ENCODE measurements at regions not wholly inside any gene's neighbourhood (a gene's known extent, or its start where the extent isn't known, plus 50 kb on each side); places are given as distances from the start of the nearest gene placed in this dataset.

DNA sequence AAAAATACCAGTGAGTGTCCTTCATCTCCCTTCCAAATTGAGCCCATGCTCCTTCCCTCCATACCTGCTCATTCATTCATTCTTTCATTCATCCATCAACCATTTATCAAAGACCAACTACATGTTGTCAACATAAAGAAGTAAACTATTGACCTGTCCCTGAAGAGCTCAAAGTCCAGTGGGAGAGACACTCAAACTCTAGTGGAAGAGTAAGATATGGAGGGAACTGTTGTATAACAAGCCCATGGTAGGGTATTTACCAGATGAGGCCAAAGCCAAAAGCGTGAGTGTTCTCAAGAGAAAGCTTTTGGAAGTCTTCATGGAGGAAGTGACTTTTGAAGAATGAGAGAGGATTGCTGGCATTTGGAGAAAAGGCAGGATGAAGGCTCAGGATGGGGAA is 163.4 kb upstream of the SPACA1 start:
- TF ChIP-seq, protein P1, sequence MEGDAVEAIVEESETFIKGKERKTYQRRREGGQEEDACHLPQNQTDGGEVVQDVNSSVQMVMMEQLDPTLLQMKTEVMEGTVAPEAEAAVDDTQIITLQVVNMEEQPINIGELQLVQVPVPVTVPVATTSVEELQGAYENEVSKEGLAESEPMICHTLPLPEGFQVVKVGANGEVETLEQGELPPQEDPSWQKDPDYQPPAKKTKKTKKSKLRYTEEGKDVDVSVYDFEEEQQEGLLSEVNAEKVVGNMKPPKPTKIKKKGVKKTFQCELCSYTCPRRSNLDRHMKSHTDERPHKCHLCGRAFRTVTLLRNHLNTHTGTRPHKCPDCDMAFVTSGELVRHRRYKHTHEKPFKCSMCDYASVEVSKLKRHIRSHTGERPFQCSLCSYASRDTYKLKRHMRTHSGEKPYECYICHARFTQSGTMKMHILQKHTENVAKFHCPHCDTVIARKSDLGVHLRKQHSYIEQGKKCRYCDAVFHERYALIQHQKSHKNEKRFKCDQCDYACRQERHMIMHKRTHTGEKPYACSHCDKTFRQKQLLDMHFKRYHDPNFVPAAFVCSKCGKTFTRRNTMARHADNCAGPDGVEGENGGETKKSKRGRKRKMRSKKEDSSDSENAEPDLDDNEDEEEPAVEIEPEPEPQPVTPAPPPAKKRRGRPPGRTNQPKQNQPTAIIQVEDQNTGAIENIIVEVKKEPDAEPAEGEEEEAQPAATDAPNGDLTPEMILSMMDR (IDR thresholded peaks at IDR 0.05): no peak
- TF ChIP-seq POLR2A (IDR thresholded peaks at IDR 0.05) (no peak), POLR2AphosphoS5 (IDR thresholded peaks at IDR 0.05) (no peak)
